H1 (cell line): ENCODE measurements at regions not wholly inside any gene's neighbourhood (a gene's known extent, or its start where the extent isn't known, plus 50 kb on each side); places are given as distances from the start of the nearest gene placed in this dataset.

ENCODE experiments used
- CTCF ChIA-PET: fragments of 300-600 bp; sonication (Branson Sonifier 250); formaldehyde crosslinking; loops from one replicate; lab custom pipeline; 2021; ENCODE audit not compliant: partially characterized antibody; lab: Charles Lee
- POLR2A ChIA-PET: fragments of 300-600 bp; sonication (Branson Sonifier 250); formaldehyde crosslinking; loops from one replicate; lab custom pipeline; 2021; ENCODE audit warnings: inconsistent platforms; ENCODE audit not compliant: partially characterized antibody; lab: Charles Lee
- DNase-seq, 2 experiments: peaks; one replicate each; pipeline versions ENCODE4 v3.0.0 to v3.0.0-alpha.2; 2010 to 2022; ENCODE audit warnings: low spot score in 2 of 2, low read depth in 1 of 2, mixed read lengths in 1 of 2
- FAIRE-seq: peaks from 2 replicates; lab custom pipeline; 2011; peaks lifted over from hg19 to GRCh38; lab: Jason Lieb, UNC
- H2AFZ ChIP-seq: 2 replicates; pipeline ENCODE4 v1.8.1; 2012; ENCODE audit warnings: low read length, inconsistent platforms
- H2AK5ac ChIP-seq: 2 replicates; pipeline ENCODE4 v1.6.1; 2013; ENCODE audit warnings: low read depth, low read length
- H2BK120ac ChIP-seq: replicated peaks from 2 replicates; pipeline ENCODE3; 2013; ENCODE audit warnings: low read depth, low read length, inconsistent platforms
- H2BK12ac ChIP-seq: 2 replicates; pipeline ENCODE4 v1.6.1; 2013; ENCODE audit warnings: low read depth, low read length
- H2BK15ac ChIP-seq: 2 replicates; pipeline ENCODE4 v1.6.1; 2013; ENCODE audit warnings: low read length
- H2BK20ac ChIP-seq: 2 replicates; pipeline ENCODE4 v1.6.1; 2013; ENCODE audit warnings: low read length
- H2BK5ac ChIP-seq: 2 replicates; pipeline ENCODE4 v1.6.1; 2013; ENCODE audit warnings: low read depth, low read length
- H3K14ac ChIP-seq: 2 replicates; pipeline ENCODE4 v1.6.1; 2013; ENCODE audit warnings: inconsistent platforms; ENCODE audit not compliant: insufficient read length
- H3K18ac ChIP-seq: 2 replicates; pipeline ENCODE4 v1.6.1; 2013; ENCODE audit warnings: low read length; ENCODE audit errors: extremely low read depth
- H3K23ac ChIP-seq: 2 replicates; pipeline ENCODE4 v1.6.1; 2013; ENCODE audit warnings: inconsistent platforms; ENCODE audit not compliant: insufficient read length
- H3K23me2 ChIP-seq: 2 replicates; pipeline ENCODE4 v1.6.1; 2013; ENCODE audit warnings: low read depth, low read length
- H3K27ac ChIP-seq: 2 replicates; pipeline ENCODE4 v1.6.1; 2011; ENCODE audit warnings: low read depth, low read length, inconsistent platforms
- H3K27me3 ChIP-seq, 4 experiments: replicated peaks in 1 of 4; 1 replicate in 1 of 4; 2 replicates in 3 of 4; pipeline versions ENCODE4 v1.6.1 to v1.8.1; 2011 to 2013; ENCODE audit warnings: low read length in 3 of 4, mild to moderate bottlenecking in 3 of 4, inconsistent platforms in 2 of 4, mixed read lengths in 2 of 4, moderate library complexity in 1 of 4; ENCODE audit not compliant: control insufficient read depth in 3 of 4, insufficient read depth in 3 of 4; ENCODE audit errors: extremely low read depth in 1 of 4
- H3K36me3 ChIP-seq, 4 experiments: 2 replicates each; pipeline versions ENCODE4 v1.6.1 to v1.8.1; 2011 to 2013; ENCODE audit warnings: mild to moderate bottlenecking in 4 of 4, low read length in 3 of 4, moderate library complexity in 2 of 4, control low read depth in 1 of 4, inconsistent platforms in 1 of 4; ENCODE audit not compliant: insufficient read depth in 4 of 4, control insufficient read depth in 2 of 4
- H3K4ac ChIP-seq: replicated peaks from 2 replicates; pipeline ENCODE3; 2013; ENCODE audit warnings: low read length, low read depth, mixed read lengths, inconsistent platforms; ENCODE audit not compliant: insufficient read length
- H3K4me1 ChIP-seq, 4 experiments: replicated peaks in 1 of 4; 1 replicate in 1 of 4; 2 replicates in 3 of 4; pipeline versions ENCODE4 v1.6.1 to v1.8.1; 2011 to 2013; ENCODE audit warnings: low read length in 3 of 4, inconsistent platforms in 2 of 4, mixed read lengths in 1 of 4; ENCODE audit not compliant: insufficient read depth in 4 of 4, control insufficient read depth in 3 of 4
- H3K4me2 ChIP-seq, 2 experiments: 2 replicates each; pipeline versions ENCODE4 v1.6.1 to v1.8.1; 2011 to 2013; ENCODE audit warnings: low read depth in 2 of 2, low read length in 2 of 2, control low read depth in 1 of 2, inconsistent platforms in 1 of 2, mild to moderate bottlenecking in 1 of 2; ENCODE audit not compliant: insufficient read depth in 1 of 2
- H3K4me3 ChIP-seq, 4 experiments: fragments of 200-600, 300-600 bp in 1 of 4; sonication (generic), shearing (Covaris generic), sonication (Bioruptor Twin) in 1 of 4; 2 replicates each; pipeline versions ENCODE4 v1.5.1 to v1.8.1; 2011 to 2016; ENCODE audit warnings: low read length in 4 of 4, low read depth in 3 of 4, control low read depth in 2 of 4, inconsistent platforms in 2 of 4, mild to moderate bottlenecking in 2 of 4, mixed read lengths in 1 of 4, moderate library complexity in 1 of 4; ENCODE audit not compliant: insufficient read depth in 2 of 4; ENCODE audit errors: extremely low read depth in 1 of 4
- H3K56ac ChIP-seq: replicated peaks from 2 replicates; pipeline ENCODE3; 2013; ENCODE audit warnings: low read depth, mild to moderate bottlenecking, mixed read lengths, low read length, inconsistent platforms; ENCODE audit not compliant: insufficient read length
- H3K79me1 ChIP-seq: 2 replicates; pipeline ENCODE4 v1.6.1; 2013; ENCODE audit warnings: low read depth, low read length, control low read depth
- H3K79me2 ChIP-seq, 2 experiments: 2 replicates each; pipeline versions ENCODE4 v1.6.1 to v1.8.1; 2012 to 2013; ENCODE audit warnings: low read length in 2 of 2, mild to moderate bottlenecking in 2 of 2, inconsistent platforms in 1 of 2; ENCODE audit not compliant: insufficient read depth in 2 of 2, control insufficient read depth in 1 of 2
- H3K9ac ChIP-seq, 4 experiments: replicated peaks in 1 of 4; 1 replicate in 1 of 4; 2 replicates in 3 of 4; pipeline versions ENCODE4 v1.6.1 to v1.8.1; 2011 to 2013; ENCODE audit warnings: low read depth in 3 of 4, low read length in 3 of 4, control low read depth in 2 of 4, mild to moderate bottlenecking in 2 of 4, moderate library complexity in 2 of 4, inconsistent platforms in 1 of 4; ENCODE audit errors: extremely low read depth in 1 of 4
- H3K9me3 ChIP-seq, 2 experiments: 2 replicates each; pipeline versions ENCODE4 v1.6.1 to v1.8.1; 2012 to 2013; ENCODE audit warnings: mild to moderate bottlenecking in 2 of 2, moderate library complexity in 2 of 2, control low read depth in 1 of 2, inconsistent platforms in 1 of 2, low read depth in 1 of 2, low read length in 1 of 2, mixed read lengths in 1 of 2; ENCODE audit not compliant: insufficient read depth in 2 of 2
- H4K20me1 ChIP-seq, 2 experiments: replicated peaks in 1 of 2; 2 replicates each; pipeline versions ENCODE3 to v1.8.1; 2011 to 2013; ENCODE audit warnings: inconsistent platforms in 2 of 2, low read length in 2 of 2, mild to moderate bottlenecking in 1 of 2; ENCODE audit not compliant: insufficient read depth in 2 of 2, control insufficient read depth in 1 of 2
- H4K5ac ChIP-seq: 2 replicates; pipeline ENCODE4 v1.6.1; 2013; ENCODE audit warnings: low read length, low read depth, mixed read lengths, inconsistent platforms; ENCODE audit not compliant: insufficient read length
- H4K8ac ChIP-seq: 2 replicates; pipeline ENCODE4 v1.8.0; 2013; ENCODE audit warnings: mild to moderate bottlenecking, moderate library complexity, low read length, inconsistent platforms; ENCODE audit not compliant: insufficient read depth; ENCODE audit errors: extremely low read depth
- H4K91ac ChIP-seq: replicated peaks from 2 replicates; pipeline ENCODE3; 2013; ENCODE audit warnings: low read length, mixed read lengths, inconsistent platforms; ENCODE audit not compliant: insufficient read length
- ATF3 ChIP-seq: IDR thresholded peaks from 2 replicates; pipeline ENCODE4 v1.6.1; 2011; ENCODE audit warnings: low read depth, mild to moderate bottlenecking, low read length; ENCODE audit not compliant: insufficient read depth
- BACH1 ChIP-seq: IDR thresholded peaks from 2 replicates; pipeline ENCODE4 v1.6.1; 2012; ENCODE audit warnings: low read length, improper control_type of control experiment
- CEBPB ChIP-seq: IDR thresholded peaks from 2 replicates; pipeline ENCODE4 v1.6.1; 2012; ENCODE audit warnings: low read depth, low read length
- EGR1 ChIP-seq: IDR thresholded peaks from 2 replicates; pipeline ENCODE4 v1.6.1; 2011; ENCODE audit warnings: low read depth, low read length, borderline replicate concordance
- GABPA ChIP-seq: IDR thresholded peaks from 2 replicates; pipeline ENCODE4 v1.6.1; 2011; ENCODE audit warnings: mild to moderate bottlenecking, low read length, moderate library complexity, borderline replicate concordance; ENCODE audit not compliant: insufficient read depth
- GTF2F1 ChIP-seq: IDR thresholded peaks from 2 replicates; pipeline ENCODE4 v1.6.1; 2012; ENCODE audit warnings: low read depth, low read length, improper control_type of control experiment, borderline replicate concordance
- PHF8 ChIP-seq: fragments of 200-600 bp; sonication (generic); conservative IDR thresholded peaks from 2 replicates; pipeline ENCODE4 v1.7.1; 2012; ENCODE audit warnings: low read depth, mild to moderate bottlenecking, inconsistent platforms, low read length, moderate library complexity
- POLR2AphosphoS5 ChIP-seq: IDR thresholded peaks from 2 replicates; pipeline ENCODE4 v1.6.1; 2011; ENCODE audit warnings: low read depth, low read length
- RXRA ChIP-seq: IDR thresholded peaks from 2 replicates; pipeline ENCODE4 v1.6.1; 2011; ENCODE audit warnings: low read depth, mild to moderate bottlenecking, low read length, moderate library complexity; ENCODE audit not compliant: insufficient read depth
- SAP30 ChIP-seq: fragments of 300-600 bp; sonication (generic); IDR thresholded peaks from 2 replicates; pipeline ENCODE4 v1.7.1; 2012; ENCODE audit warnings: low read length, moderate library complexity, mild to moderate bottlenecking, inconsistent platforms; ENCODE audit not compliant: insufficient read depth, insufficient replicate concordance
- SIN3A ChIP-seq, 2 experiments: IDR thresholded peaks in 1 of 2; conservative IDR thresholded peaks in 1 of 2; 2 replicates each; pipeline ENCODE4 v1.6.1; 2011 to 2012; ENCODE audit warnings: low read length in 2 of 2, improper control_type of control experiment in 1 of 2, low read depth in 1 of 2, mild to moderate bottlenecking in 1 of 2
- SIRT6 ChIP-seq: IDR thresholded peaks from one replicate; pipeline ENCODE4 v1.7.1; 2012; ENCODE audit warnings: low read length, inconsistent platforms
- SP2 ChIP-seq: IDR thresholded peaks from 2 replicates; pipeline ENCODE4 v1.6.1; 2012; ENCODE audit warnings: mild to moderate bottlenecking, low read length, inconsistent platforms
- WGBS, 2 experiments: shearing (Covaris generic) in 1 of 2; methylation state at CpG; one replicate each; pipeline versions ENCODE4 v1.1.6 to v1.1.7; 2013 to 2015; ENCODE audit warnings: low lambda C conversion rate in 2 of 2, mixed read lengths in 2 of 2, inconsistent platforms in 1 of 2, low coverage in 1 of 2, missing lambda C conversion rate in 1 of 2; ENCODE audit not compliant: insufficient replicate concordance in 2 of 2, insufficient coverage in 1 of 2, insufficient read length in 1 of 2; ENCODE audit errors: extremely low coverage in 1 of 2, missing lambda C conversion rate in 1 of 2; 5-methylcytosine and 5-hydroxymethylcytosine counted together

GRCh38 chr2:145108959-145109710, 589.2 kb upstream of the ZEB2 start:
- Histone ChIP-seq H3K4ac (no peak overlapping the region), H4K8ac (no peak overlapping the region), H2BK12ac (no peak overlapping the region), H3K23me2 (no peaks in the 10 kb centered on the region), H3K27me3 (no peaks in the 10 kb centered on the region), H2AK5ac (no peak overlapping the region), H3K14ac (no peak overlapping the region), H3K9me3 (no peaks in the 10 kb centered on the region), H2AFZ (no peak overlapping the region), H2BK5ac (no peak overlapping the region), H3K9ac (no peak overlapping the region), H4K20me1 (no peaks in the 10 kb centered on the region), H2BK120ac (no peak overlapping the region), H3K23ac (no peak overlapping the region), H3K4me3 (no peak overlapping the region), H4K5ac (no peak overlapping the region), H3K79me2 (no peaks in the 10 kb centered on the region), H4K91ac (no peak overlapping the region), H2BK15ac (no peak overlapping the region), H3K79me1 (no peaks in the 10 kb centered on the region), H3K56ac (no peak overlapping the region), H3K4me1 (peaks cover 0 to 3% (median 0%) of the 10 kb centered on the region in 4 experiments; a peak in 1 of 7 replicates), H2BK20ac (no peak overlapping the region), H3K18ac (no peak overlapping the region), H3K36me3 (no peaks in the 10 kb centered on the region), H3K27ac (no peak overlapping the region), H3K4me2 (no peak overlapping the region)
- ChIA-PET CTCF (no interaction called here), POLR2A (no interaction called here)
- 93% methylated on average over 9 of the region's 9 CpGs; no CpG with 5 or more reads in 1 of the 2 experiments for WGBS, 2 experiments
- no peak for FAIRE-seq
- no peak for DNase-seq
- TF ChIP-seq ATF3 (no peak), BACH1 (no peak), SIRT6 (no peak), GTF2F1 (no peak), CEBPB (no peak), SP2 (no peak), RXRA (no peak), PHF8 (no peak), SAP30 (no peak), POLR2AphosphoS5 (no peak), SIN3A (conservative IDR thresholded peaks at IDR 0.05 in 1 of 2, IDR thresholded peaks at IDR 0.05 in 1 of 2; ENCODE audit: low read depth in 1 of 2, low read length in 2 of 2) (no peak), GABPA (no peak), EGR1 (no peak)
